Neutrophil (primary cell): ENCODE measurements at regions not wholly inside any gene's neighbourhood (a gene's known extent, or its start where the extent isn't known, plus 50 kb on each side); places are given as distances from the start of the nearest gene placed in this dataset.

Source experiments
- H3K27ac ChIP-seq: fragments of 200-600 bp; sonication (generic); 2 replicates; pipeline ENCODE4 v1.5.1; 2016; ENCODE audit warnings: mild to moderate bottlenecking, moderate library complexity
- H3K27me3 ChIP-seq: fragments of 200-600 bp; sonication (generic); 2 replicates; pipeline ENCODE4 v1.6.0; 2016; ENCODE audit warnings: mild to moderate bottlenecking
- H3K36me3 ChIP-seq: fragments of 200-600 bp; sonication (generic); 2 replicates; pipeline ENCODE4 v1.5.1; 2017
- H3K4me1 ChIP-seq, 2 experiments: fragments of 200-600 bp in 1 of 2; sonication (generic) in 1 of 2; 1 replicate in 1 of 2; 2 replicates in 1 of 2; pipeline versions ENCODE4 v1.5.1 to v1.6.1; 2013 to 2016; ENCODE audit warnings: low read depth in 1 of 2, low read length in 1 of 2, mild to moderate bottlenecking in 1 of 2, moderate library complexity in 1 of 2; ENCODE audit not compliant: control insufficient read depth in 1 of 2, insufficient read depth in 1 of 2
- H3K4me3 ChIP-seq, 2 experiments: fragments of 200-600 bp in 1 of 2; sonication (generic) in 1 of 2; 1 replicate in 1 of 2; 2 replicates in 1 of 2; pipeline ENCODE4 v1.5.1; 2013 to 2016; ENCODE audit warnings: low read depth in 1 of 2, low read length in 1 of 2, mild to moderate bottlenecking in 1 of 2, moderate library complexity in 1 of 2
- H3K9me3 ChIP-seq: fragments of 200-600 bp; sonication (generic); 2 replicates; pipeline ENCODE4 v1.5.1; 2016
- TF ChIP-seq, protein P1 (sequence below): fragments of 200-600 bp; sonication (generic); IDR thresholded peaks from 2 replicates; pipeline ENCODE4 v1.5.1; 2016; ENCODE audit warnings: antibody characterized with exemption

GRCh38 chr6:163775313-163775712 is 360.8 kb downstream of the QKI start:
- H3K27me3 ChIP-seq = no peaks in the 10 kb centered on the region
- no peak overlapping the region for H3K27ac ChIP-seq
- H3K4me1 ChIP-seq = no peaks in the 10 kb centered on the region
- no peaks in the 10 kb centered on the region for H3K36me3 ChIP-seq
- TF ChIP-seq, protein P1, sequence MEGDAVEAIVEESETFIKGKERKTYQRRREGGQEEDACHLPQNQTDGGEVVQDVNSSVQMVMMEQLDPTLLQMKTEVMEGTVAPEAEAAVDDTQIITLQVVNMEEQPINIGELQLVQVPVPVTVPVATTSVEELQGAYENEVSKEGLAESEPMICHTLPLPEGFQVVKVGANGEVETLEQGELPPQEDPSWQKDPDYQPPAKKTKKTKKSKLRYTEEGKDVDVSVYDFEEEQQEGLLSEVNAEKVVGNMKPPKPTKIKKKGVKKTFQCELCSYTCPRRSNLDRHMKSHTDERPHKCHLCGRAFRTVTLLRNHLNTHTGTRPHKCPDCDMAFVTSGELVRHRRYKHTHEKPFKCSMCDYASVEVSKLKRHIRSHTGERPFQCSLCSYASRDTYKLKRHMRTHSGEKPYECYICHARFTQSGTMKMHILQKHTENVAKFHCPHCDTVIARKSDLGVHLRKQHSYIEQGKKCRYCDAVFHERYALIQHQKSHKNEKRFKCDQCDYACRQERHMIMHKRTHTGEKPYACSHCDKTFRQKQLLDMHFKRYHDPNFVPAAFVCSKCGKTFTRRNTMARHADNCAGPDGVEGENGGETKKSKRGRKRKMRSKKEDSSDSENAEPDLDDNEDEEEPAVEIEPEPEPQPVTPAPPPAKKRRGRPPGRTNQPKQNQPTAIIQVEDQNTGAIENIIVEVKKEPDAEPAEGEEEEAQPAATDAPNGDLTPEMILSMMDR = no peak
- H3K9me3 ChIP-seq = no peaks in the 10 kb centered on the region
- no peak overlapping the region for H3K4me3 ChIP-seq

DNA sequence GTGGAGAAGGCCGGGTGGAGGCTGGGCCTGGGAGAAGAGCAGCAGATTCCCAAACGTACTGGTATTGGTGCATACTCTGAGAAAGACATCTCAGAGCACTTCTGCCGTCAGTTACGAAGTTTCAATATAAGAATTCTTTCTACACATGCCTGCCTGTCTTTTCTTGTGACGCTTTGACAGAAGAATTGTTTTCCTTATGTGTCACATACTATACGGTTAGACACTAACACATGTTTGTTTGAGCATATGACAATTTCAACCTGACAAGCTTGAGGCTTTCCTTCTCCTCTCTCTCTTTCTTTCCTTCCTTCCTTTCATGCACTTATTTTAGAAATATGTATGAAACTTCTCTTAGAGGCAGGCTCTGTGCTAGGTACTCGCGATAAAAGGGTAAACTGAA is 360.0 kb downstream of the QKI start:
- TF ChIP-seq, protein P1 = no peak
- H3K4me3 ChIP-seq = no peak overlapping the region
- H3K27me3 ChIP-seq = no peaks in the 10 kb centered on the region
- H3K9me3 ChIP-seq = no peaks in the 10 kb centered on the region
- H3K36me3 ChIP-seq = no peaks in the 10 kb centered on the region
- H3K27ac ChIP-seq = no peak overlapping the region
- no peaks in the 10 kb centered on the region for H3K4me1 ChIP-seq

- Histone ChIP-seq H3K9me3 (no peaks in the 10 kb centered on the region), H3K27ac (no peak overlapping the region), H3K27me3 (no peaks in the 10 kb centered on the region), H3K4me3 (no peak overlapping the region), H3K4me1 (no peaks in the 10 kb centered on the region), H3K36me3 (no peaks in the 10 kb centered on the region)
- TF ChIP-seq, protein P1 = no peak
Observed at GRCh38 chr6:163773646-163774045, 359.1 kb downstream of the QKI start.

GRCh38 chr6:163772701-163773100 is 358.2 kb downstream of the QKI start:
- no peaks in the 10 kb centered on the region for H3K4me1 ChIP-seq
- H3K4me3 ChIP-seq = no peak overlapping the region
- H3K36me3 ChIP-seq = no peaks in the 10 kb centered on the region
- no peaks in the 10 kb centered on the region for H3K9me3 ChIP-seq
- H3K27ac ChIP-seq = no peak overlapping the region
- TF ChIP-seq, protein P1 = no peak
- no peaks in the 10 kb centered on the region for H3K27me3 ChIP-seq

DNA sequence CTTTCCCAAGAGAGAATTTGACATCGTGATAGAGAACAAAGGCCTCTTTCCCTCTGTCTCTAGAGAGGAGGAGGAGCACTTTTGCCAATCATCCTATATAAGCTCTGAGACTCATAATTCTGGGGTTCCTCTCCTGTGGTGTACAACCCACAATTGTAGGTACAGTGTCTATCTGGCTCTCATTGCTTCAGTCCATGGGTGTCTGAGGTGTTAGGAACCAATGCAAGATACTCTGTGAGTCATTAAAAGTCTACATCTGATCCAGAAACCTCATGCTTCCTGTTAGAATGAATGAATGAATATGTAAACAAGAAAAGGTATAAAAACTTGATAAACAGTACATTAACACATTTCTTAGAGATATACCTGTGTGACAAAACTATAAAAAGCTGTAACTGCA is 356.7 kb downstream of the QKI start:
- Histone ChIP-seq H3K27ac (no peak overlapping the region), H3K27me3 (no peaks in the 10 kb centered on the region), H3K9me3 (no peaks in the 10 kb centered on the region), H3K4me3 (no peak overlapping the region), H3K4me1 (no peaks in the 10 kb centered on the region), H3K36me3 (no peaks in the 10 kb centered on the region)
- TF ChIP-seq, protein P1 = no peak

- no peaks in the 10 kb centered on the region for H3K27me3 ChIP-seq
- no peaks in the 10 kb centered on the region for H3K4me1 ChIP-seq
- TF ChIP-seq, protein P1 = no peak
- no peaks in the 10 kb centered on the region for H3K36me3 ChIP-seq
- no peak overlapping the region for H3K27ac ChIP-seq
- H3K9me3 ChIP-seq = no peaks in the 10 kb centered on the region
- H3K4me3 ChIP-seq = no peak overlapping the region
Observed at GRCh38 chr6:163768905-163769304, 354.4 kb downstream of the QKI start.
